GM18498 (cell line): ENCODE measurements at regions not wholly inside any gene's neighbourhood (a gene's known extent, or its start where the extent isn't known, plus 50 kb on each side); places are given as distances from the start of the nearest gene placed in this dataset.

Source experiments
- ATAC-seq: cut with Tn5 transposase; IDR thresholded peaks from one replicate; pipeline ENCODE4 v1.9.1; 2021; ENCODE audit warnings: mild to moderate bottlenecking, moderate library complexity; ENCODE audit not compliant: unreplicated experiment

DNA sequence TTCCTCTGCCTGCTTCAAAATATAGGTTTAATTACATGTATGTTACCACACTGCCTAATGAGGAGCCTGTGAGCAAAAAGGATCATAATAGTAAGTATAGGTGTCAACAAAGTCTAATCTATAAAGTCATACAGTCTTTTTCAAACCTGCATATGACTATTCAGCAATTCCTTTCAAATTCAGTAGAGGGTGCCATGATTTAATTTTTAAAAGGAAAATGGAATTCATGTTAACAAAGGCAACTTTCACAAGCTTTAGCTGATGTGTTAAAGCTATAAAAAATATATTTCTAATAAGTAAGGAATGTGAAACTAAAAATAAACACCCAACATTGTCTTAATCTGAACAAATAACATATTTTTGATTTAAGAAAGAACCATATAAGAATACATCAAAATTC, 52.1 kb downstream of the MPP7 start:
- ATAC-seq = no peak

GRCh38 chr10:28250358-28250757, 52.5 kb downstream of the MPP7 start:
- no peak for ATAC-seq

DNA sequence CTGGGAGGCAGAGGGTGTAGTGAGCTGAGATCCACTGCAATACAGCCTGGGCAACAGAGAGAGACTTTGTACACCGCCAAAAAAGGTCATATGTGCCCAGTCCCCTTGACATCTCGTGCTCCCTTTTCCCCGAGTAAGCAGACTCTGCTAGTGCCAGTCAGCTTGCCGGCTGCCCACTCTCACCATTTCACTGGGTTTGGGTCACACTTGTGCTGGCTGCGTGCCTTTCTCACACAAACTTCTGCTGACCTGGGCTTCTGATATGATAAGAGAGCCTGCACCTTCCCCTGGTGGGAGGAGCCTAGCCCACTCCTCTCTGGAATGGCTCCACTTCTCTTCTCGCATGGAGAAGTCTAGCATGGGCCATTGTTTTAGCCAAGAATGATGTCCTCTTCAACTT, 53.4 kb downstream of the MPP7 start:
- no peak for ATAC-seq

- ATAC-seq = no peak
These were observed 54.8 kb downstream of the MPP7 start for GRCh38 chr10:28248092-28248491.

DNA sequence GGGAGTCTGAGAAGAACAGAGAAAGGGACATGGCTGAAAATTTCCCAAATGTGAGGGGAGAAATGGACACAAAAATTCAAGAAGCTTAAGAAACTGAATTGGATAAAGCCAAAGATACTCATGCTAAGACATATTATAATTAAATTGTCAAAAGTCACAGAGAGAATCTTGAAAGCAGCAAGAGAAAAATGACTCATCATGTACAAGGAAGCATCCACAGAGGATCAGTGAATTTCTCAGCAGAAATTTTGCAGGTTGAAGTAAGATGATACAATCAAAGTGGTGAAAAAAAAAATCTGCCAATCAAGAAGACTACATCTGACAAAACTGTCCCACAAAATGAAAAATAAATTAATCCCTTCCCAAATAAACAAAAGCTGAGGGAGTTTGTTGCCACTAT, 56.8 kb downstream of the MPP7 start:
- no peak for ATAC-seq

- no peak for ATAC-seq
These were observed 58.9 kb downstream of the MPP7 start for GRCh38 chr10:28243923-28244322.

DNA sequence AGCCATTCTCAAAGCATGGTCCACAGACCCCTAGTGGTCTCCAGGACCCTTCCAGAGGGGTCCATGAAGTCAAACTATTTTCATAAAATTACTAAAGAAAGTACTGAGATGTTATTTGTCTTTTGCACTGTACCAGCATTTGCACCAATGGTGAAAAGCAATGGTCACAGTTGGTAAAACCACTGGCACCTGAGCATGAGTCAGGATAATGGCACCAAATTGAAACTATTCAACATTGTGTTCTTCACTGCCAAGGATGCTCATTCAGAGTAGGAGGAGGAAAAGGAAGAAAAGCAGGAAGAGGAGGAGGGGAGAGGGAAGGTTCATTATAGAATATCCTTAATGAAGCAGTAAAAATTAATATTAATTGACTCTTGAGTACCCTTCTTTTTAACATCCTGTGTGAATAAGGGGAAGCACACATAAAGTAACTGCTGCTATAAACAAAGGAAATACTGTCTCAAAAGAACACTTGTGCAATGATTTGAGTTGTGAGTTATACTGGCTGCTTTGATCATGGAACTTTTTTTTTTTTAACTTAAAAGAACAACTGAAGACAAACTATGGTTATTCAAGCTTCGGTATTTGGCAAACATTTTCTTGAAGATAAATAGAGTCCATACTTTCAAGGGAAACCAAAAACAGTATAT, 60.2 kb downstream of the MPP7 start:
- ATAC-seq = no peak

- ATAC-seq = peak; percentile 65
These were observed 61.0 kb downstream of the MPP7 start for GRCh38 chr10:28241741-28242399.

GRCh38 chr10:28240400-28240799, 62.5 kb downstream of the MPP7 start:
- no peak for ATAC-seq

- ATAC-seq = no peak
These were observed 66.3 kb downstream of the MPP7 start for GRCh38 chr10:28236591-28236990.

DNA sequence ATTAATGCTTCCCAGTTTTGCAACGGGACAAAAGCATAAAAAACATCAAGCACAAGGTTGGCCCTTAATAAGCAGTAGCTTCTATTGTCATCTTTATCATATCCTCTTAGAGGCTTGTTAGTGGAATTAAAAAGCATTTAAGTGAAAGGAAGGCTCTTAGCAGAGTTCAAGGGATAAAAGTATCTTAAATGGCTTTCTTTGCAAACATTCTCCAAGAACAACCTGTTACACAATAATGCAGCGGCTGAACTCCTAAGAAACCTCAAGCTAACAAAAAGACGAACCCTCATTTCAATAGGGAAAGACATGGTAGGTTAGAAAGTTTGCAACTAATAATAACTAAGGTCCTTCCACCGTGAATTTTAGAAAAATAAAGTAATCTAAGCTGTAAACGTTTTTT, 82.1 kb downstream of the MPP7 start:
- ATAC-seq = no peak

DNA sequence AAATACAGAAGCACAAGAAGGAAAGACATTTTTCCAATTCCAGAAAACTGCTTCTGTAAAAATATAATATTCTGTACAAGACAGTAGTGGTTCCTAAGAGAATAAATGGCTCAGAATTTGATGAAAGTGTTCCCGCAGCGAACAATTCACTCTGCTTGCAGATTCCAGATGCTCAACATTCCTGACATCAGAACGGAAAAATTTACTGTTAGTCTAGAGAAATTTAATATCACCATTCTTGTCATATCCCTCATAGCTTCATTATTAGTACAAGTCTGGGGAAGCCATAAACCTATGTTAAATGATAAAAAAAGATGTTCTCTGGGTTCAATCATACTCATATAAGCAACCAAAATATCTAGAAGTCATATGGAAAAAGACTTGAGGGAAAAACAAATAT, 83.6 kb downstream of the MPP7 start:
- ATAC-seq = no peak

DNA sequence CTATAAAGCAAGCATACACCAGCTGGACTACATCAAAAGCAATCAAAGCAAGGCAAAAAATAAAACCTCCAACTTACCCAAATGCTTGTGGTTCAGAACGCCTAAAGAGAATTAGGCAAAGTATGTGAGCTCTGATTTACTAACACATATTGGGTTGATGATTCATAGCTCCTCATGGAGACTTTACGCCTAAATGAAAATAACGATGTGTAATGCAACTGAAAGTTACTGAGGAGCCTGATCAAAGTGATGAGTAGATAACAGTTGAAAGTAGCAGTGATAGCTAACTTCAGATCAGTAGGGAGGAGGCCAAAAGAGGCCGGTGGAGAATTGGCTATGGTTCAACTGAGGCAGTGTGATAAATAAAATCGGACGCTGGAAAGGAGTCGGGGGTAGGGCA, 85.0 kb downstream of the MPP7 start:
- ATAC-seq = no peak

- ATAC-seq = no peak
These were observed 86.9 kb downstream of the MPP7 start for GRCh38 chr10:28215930-28216329.

DNA sequence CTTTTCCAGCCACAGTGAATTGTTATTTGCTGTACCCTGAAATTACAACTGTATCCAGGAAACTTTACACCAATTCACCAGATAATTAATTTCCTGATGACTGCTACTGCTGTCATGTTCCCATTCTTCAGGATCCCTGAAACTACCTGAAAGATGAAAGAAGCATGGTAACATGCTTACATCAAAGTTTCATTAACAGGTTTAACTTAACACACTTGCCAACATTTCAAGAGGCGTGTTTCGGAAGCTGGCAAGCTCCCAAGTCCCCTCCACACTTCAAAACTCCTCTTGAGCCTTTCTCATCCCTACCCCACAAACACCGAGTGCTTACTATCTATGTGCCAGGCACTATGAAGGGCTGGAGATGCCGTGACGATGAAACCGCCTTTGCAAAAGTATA, 88.6 kb downstream of the MPP7 start:
- no peak for ATAC-seq

DNA sequence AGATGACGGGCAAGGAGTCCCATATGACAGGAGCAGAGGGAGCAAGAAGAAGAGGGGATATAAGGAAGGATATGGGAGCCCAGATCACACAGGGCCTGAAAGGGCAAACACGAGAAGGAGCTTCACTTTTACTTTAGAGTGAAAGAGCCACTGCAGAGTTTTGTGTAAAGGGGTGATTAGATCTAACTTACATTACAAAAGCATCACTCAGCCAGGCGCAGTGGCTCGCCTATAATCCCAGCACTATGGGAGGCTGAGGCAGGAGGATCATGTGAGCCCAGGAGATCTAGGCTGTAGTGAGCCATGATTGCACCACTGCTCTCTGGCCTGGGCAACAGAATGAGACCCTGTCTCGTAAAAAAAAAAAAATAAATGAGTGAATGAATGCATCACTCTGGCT, 91.1 kb downstream of the MPP7 start:
- no peak for ATAC-seq

DNA sequence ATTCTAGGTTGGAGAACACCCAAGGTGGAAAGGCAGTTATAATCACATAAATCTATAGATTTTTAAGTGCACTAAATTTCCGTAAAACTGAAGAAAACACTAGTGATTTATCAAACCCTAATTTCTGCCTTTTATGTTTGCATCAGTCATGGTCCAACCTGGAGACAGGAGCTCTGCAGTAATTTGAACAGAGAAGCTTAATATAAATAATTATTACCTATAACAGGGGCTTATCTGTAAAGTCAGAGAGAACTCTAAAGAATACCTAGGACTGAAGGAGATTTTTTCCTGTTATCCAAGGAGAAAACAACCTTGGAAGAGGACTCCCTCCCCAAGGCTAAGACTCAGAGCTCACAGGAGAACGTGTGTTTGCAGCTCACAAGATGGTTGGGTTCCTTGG, 95.1 kb downstream of the MPP7 start:
- no peak for ATAC-seq

GRCh38 chr10:28202941-28203352, 99.9 kb downstream of the MPP7 start:
- no peak for ATAC-seq

DNA sequence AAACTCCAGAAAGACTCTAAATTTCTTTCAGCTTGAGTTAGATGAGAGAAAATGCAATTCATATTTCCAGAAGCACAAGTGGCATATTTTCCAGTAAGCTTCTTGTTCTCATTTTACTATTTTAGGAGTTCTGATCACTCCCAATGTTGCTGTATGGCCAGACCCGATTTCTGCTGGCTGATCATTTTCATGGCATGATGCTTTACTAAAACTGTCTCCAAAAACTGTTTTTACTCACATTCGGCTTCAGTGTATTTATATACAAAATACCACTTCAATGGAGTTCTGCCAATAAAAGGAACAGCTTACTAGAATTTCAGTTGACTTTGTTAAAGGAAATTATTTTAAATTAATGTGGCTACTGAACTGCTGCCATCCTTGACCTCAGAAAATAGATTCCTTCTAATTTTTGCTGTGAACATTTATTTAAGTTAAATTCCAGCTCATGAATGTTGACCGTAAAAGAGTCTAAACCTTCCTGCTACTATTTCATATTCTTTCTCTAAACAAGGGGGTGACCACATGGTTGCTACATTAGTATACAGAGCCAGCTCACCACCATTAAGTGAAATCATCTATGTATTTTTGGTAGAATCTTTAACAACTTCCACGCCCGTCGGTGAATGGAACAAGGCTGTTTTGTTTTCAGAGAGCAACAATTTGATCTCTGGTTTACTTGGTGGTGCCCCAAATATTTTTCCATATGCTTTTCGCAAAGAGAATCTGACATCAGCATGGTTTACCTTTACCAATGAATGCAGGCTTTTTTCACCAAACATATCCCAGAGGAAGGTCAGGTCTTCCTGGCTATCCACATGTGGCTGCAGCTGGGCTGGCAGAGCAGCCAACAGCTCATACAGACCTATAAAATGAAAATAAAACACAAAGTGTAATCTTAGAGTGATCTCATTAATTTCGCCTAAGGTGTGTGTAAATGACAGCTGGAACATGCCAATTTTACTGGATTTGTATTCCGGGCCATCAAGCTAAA, 101.2 kb downstream of the MPP7 start:
- no peak for ATAC-seq

DNA sequence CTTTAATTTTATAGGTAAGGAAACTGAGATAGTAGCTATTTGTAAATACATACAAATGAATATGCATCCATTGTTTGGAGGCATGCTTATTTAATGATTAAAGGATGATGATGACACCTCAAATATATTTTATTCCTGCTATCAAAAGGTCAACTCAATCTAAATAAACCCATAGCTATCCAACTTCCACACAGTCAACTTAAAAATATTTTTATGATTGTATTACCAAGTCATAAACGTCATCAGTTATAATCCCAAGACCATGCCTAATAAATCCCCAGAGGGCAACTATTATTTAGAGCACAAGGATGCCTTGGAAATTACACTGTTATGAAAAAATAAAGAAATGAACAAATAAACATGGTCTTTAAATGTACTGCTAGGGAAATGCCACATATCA, 102.1 kb downstream of the MPP7 start:
- no peak for ATAC-seq

DNA sequence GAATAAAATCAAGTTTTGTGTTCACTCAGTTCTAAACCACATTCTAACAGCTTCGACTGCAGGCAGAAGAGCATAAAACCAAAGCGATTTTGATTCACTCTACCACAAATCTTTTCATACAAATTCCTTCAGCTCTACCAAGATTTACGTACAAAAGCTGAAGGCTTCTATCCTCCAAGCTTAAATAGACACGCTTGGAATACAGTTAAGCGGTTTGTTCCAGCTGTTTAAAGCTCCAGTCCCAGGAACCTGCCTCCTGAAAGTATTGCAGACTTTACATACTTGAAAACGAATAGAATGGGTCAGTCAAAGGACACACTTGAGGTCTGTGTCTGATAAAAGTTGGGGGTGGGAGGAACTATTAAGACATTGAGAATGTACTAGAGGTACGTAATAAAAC, 102.9 kb downstream of the MPP7 start:
- no peak for ATAC-seq

GRCh38 chr10:28190196-28190595, 112.7 kb downstream of the MPP7 start:
- ATAC-seq = no peak
